HG03575 (cell line): ENCODE measurements at regions not wholly inside any gene's neighbourhood (a gene's known extent, or its start where the extent isn't known, plus 50 kb on each side); places are given as distances from the start of the nearest gene placed in this dataset.

ENCODE experiments used
- ATAC-seq: cut with Tn5 transposase; IDR thresholded peaks from one replicate; pipeline ENCODE4 v1.9.1; 2021; ENCODE audit not compliant: unreplicated experiment, insufficient number of reproducible peaks, low FRiP score; ENCODE audit errors: extremely low read depth

DNA sequence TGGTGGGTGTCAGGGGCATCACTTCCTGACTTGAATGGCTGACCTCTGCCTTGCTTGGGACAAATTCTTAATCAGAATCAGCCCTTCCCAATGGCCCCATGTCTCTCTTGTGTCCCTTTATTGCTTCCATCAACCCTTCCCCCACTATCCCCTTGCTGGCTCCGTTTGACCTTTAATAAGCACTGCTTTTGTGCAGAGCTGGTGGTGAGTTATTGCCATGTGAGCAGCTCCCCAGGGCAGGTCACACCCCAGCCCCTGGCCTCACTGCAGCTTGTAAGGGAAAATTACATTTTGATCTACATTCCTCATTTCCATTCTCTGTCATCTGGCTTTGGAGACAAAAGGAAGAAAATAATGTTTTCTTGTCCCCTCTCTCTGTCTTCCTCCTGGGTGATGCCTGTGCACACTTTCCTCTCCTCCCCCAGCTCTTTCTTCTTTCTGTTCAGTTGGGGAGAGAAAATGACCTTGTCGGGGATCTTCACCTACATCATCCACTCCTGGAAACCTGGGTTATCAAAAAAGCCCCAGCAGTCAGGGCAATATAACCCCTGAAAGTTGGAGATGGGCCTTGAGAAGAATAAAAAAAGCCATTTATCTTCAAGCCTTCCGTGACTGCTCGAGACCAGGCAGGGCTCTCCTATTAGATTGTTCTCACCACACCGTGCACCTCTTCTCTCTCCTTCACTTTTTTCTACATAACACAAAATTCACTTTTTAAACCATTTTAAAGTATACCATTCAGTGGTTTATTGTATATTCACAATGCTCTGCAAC lies 100.4 kb upstream of the SRRM4 start:
- ATAC-seq, result no peak

GRCh38 chr12:118884226-118884625 lies 97.1 kb upstream of the SRRM4 start:
- ATAC-seq, result no peak

DNA sequence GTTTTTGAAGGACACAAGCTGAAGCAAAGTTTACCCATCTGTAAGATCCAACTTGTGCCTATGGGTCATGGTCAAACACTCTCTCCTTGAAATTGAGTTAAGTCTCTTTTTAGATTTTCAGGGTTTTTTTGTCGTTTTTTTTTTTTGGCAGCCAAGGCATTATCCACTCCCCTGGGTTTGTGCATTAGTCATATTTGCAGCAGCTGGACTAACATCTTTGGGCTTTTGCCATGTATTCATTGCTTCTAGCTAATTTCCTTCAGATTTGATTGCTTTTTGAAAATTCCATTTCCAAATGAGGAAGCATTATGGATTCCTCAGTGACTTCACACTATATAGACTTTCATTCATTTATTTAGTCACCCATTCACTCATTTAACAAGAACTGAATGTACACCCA lies 80.3 kb upstream of the SRRM4 start:
- no peak for ATAC-seq

DNA sequence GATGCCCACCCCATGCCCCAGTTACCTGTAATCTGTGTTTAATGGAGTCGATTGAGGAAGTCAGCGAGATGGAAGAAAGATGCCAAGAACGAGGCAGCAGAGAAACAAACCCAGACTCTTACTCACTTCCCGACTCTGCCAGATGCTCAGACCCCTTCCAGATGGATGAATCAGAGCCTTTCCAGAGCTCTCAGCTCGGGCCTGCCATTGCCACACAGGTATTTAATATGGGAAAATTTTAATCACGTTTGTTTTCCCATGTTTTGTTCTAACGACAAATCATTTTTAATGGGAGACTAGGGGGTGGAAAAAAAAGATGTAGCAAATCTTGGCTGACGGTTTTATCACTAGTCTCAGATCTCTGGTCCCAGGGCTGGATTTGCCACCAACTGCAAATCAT lies 72.5 kb upstream of the SRRM4 start:
- ATAC-seq, result no peak

DNA sequence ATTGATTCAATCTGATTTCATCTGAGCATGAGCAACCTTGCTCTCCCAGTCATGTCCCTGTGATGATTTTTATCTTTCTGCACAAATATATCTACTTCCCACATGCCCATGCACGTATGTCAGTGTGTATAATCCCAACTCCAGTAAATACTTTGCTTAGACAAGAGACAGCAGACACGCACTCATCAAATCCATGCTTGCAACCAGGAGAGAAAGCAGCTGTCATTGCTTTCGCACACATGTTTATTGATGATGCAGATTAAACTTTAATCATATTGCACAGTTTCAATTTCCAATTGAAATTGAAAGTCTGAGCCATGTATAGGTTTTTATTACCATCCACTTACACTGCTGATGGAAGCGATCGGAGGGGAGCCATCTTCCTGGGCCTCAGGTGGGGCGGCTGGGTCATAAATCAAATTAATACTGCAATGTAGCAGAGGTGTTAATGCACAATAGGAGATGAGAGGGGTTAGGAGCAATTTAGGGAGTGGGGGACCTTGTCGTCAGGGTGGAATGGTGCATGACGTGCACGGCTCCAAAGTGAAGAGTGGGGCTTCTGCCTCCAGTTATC lies 68.6 kb upstream of the SRRM4 start:
- no peak for ATAC-seq

GRCh38 chr12:118921761-118922160 lies 59.6 kb upstream of the SRRM4 start:
- no peak for ATAC-seq

DNA sequence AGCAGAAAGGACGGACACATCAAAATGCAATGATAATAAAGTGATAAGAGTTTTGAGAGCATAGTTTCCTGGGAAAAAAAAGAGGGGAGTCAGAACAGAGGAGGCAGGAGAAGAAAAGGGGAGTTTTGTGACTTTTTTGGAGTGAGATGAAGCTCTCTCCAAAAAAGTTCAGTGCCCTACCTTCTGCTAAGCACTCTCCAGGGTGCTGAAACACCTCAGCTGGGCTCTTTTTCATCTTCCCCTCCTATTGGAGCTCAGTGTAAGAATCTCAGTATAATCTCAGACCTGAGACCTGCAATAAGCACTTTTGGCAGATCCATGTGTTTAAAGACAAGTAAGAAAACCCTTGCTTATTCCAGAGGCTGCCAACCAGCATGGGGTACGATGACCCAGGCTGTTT lies 58.9 kb upstream of the SRRM4 start:
- ATAC-seq, result no peak

- ATAC-seq, result no peak
Observed at GRCh38 chr12:118925407-118925806, 55.9 kb upstream of the SRRM4 start.

DNA sequence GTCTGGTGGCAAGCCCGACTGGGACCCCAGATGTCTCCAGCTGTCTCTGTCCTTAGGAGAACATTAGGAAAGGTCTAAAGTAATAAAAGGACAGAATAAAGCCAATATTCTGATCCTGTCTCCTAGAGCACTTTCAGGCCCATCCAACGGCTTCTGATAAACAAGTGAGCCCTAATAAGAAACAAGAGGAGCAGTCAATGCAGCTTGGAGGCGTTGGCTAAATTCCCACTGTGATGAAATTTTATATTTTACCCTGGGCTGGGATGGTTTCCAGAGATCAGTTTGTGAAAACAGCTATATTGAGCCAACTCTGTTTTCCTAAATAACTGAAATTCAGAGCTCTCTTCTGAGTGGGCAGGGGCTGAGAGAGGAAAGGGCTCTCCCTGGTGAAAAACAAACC lies 55.5 kb upstream of the SRRM4 start:
- no peak for ATAC-seq
